GM10847 (cell line): ENCODE measurements at regions not wholly inside any gene's neighbourhood (a gene's known extent, or its start where the extent isn't known, plus 50 kb on each side); places are given as distances from the start of the nearest gene placed in this dataset.

Experiments used
- POLR2A ChIP-seq: IDR thresholded peaks from 2 replicates; pipeline ENCODE4 v1.6.1; 2011; ENCODE audit not compliant: insufficient read length; ENCODE audit errors: extremely low read depth

GRCh38 chr6:14703586-14703985 lies 542.3 kb upstream of the JARID2 start:
- no peak for TF ChIP-seq POLR2A

GRCh38 chr6:14704383-14705271 lies 541.2 kb upstream of the JARID2 start:
- TF ChIP-seq POLR2A = no peak

- no peak for TF ChIP-seq POLR2A
Measured at GRCh38 chr6:14705841-14706377, 540.0 kb upstream of the JARID2 start.

- TF ChIP-seq POLR2A = no peak
Measured at GRCh38 chr6:14706378-14706929, 539.4 kb upstream of the JARID2 start.

- TF ChIP-seq POLR2A = no peak
Measured at GRCh38 chr6:14707276-14707675, 538.6 kb upstream of the JARID2 start.

GRCh38 chr6:14707971-14708465 lies 537.9 kb upstream of the JARID2 start:
- TF ChIP-seq POLR2A = no peak

- TF ChIP-seq POLR2A = no peak
Measured at GRCh38 chr6:14709066-14709670, 536.7 kb upstream of the JARID2 start.

GRCh38 chr6:14709900-14710299 lies 536.0 kb upstream of the JARID2 start:
- TF ChIP-seq POLR2A = no peak

GRCh38 chr6:14710421-14710820 lies 535.4 kb upstream of the JARID2 start:
- TF ChIP-seq POLR2A = no peak

- TF ChIP-seq POLR2A = no peak
Measured at GRCh38 chr6:14711056-14711703, 534.7 kb upstream of the JARID2 start.

- TF ChIP-seq POLR2A = no peak
Measured at GRCh38 chr6:14711704-14712379, 534.0 kb upstream of the JARID2 start.

GRCh38 chr6:14713008-14713960 lies 532.6 kb upstream of the JARID2 start:
- no peak for TF ChIP-seq POLR2A

- no peak for TF ChIP-seq POLR2A
Measured at GRCh38 chr6:14713966-14714631, 531.8 kb upstream of the JARID2 start.

- no peak for TF ChIP-seq POLR2A
Measured at GRCh38 chr6:14715076-14715475, 530.8 kb upstream of the JARID2 start.
